NB4 (cell line): ENCODE measurements at regions not wholly inside any gene's neighbourhood (a gene's known extent, or its start where the extent isn't known, plus 50 kb on each side); places are given as distances from the start of the nearest gene placed in this dataset.

Experiments
- CTCF ChIP-seq: IDR thresholded peaks from one replicate; pipeline ENCODE4 v1.5.1; 2012; ENCODE audit warnings: low read depth, low read length
- MAX ChIP-seq: IDR thresholded peaks from 2 replicates; pipeline ENCODE4 v1.6.1; 2011; ENCODE audit warnings: low read depth, low read length
- POLR2A ChIP-seq: IDR thresholded peaks from 2 replicates; pipeline ENCODE4 v1.6.1; 2011; ENCODE audit warnings: mild to moderate bottlenecking; ENCODE audit not compliant: insufficient read length; ENCODE audit errors: extremely low read depth

GRCh38 chr9:3087697-3088096 is 243.8 kb upstream of the PUM3 start:
- TF ChIP-seq CTCF (no peak), POLR2A (no peak), MAX (no peak)
